ENCODE measurements at regions not wholly inside any gene's neighbourhood (a gene's known extent, or its start where the extent isn't known, plus 50 kb on each side); places are given as distances from the start of the nearest gene placed in this dataset.

DNA sequence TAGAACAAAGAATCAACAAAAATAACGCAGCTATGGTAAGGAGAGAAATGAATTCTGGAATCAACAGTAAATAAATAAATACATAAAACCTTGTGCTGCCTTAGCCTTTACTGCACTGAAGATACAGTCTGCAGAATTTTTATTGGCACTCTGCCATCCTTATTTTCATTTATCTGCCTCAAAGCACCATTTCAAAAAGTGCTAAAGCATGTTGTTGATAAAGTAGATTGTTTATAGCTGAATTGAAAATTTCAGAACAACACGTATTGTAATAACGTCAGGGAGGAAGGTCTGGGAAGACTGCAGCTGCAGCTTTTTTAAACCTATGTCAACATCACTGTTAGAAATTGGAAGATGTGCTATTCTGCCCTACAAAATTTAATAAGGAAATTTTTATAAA lies 787.2 kb downstream of the PLCL1 start:
- Mint-ChIP-seq H3K27ac (no peak overlapping the region), H3K4me3 (no peak overlapping the region), H3K4me1 (peaks cover 8% of the 10 kb centered on the region), H3K36me3 (no peaks in the 10 kb centered on the region), H3K27me3 (ENCODE audit: low read depth) (no peaks in the 10 kb centered on the region), H3K9me3 (no peaks in the 10 kb centered on the region)
- POLR2A ChIA-PET: no interaction called here
- no peak for TF ChIP-seq ZNF396 (CRISPR knock-in tag; IDR thresholded peaks at IDR 0.05; ENCODE audit: borderline replicate concordance)
- ATAC-seq (no peak), DNase-seq (ENCODE audit: low spot score) (no peak)
- CTCF ChIA-PET: interaction anchor here (1.3 kb wide), 1 partner anchor 217 kb away, joined by 4 read pairs; no protein-coding TSS in a partner anchor

- H3K27ac Mint-ChIP-seq: no peak overlapping the region
- no peaks in the 10 kb centered on the region for H3K36me3 Mint-ChIP-seq
- H3K9me3 Mint-ChIP-seq: no peaks in the 10 kb centered on the region
- DNase-seq (ENCODE audit: low spot score) (no peak), ATAC-seq (no peak)
- H3K4me3 Mint-ChIP-seq: no peak overlapping the region
- ChIA-PET CTCF (interaction anchor here (1.3 kb wide), 1 partner anchor 213 kb away, joined by 3 read pairs; no protein-coding TSS in a partner anchor), POLR2A (no interaction called here)
- no peaks in the 10 kb centered on the region for H3K27me3 Mint-ChIP-seq (ENCODE audit: low read depth)
- peaks cover 4% of the 10 kb centered on the region; the same call in 1 of the 2 replicates for H3K4me1 Mint-ChIP-seq
- TF ChIP-seq NFATC4 (CRISPR knock-in tag; IDR thresholded peaks at IDR 0.05) (no peak), GABPB1 (CRISPR knock-in tag; IDR thresholded peaks at IDR 0.05) (no peak), FOXP1 (CRISPR knock-in tag; IDR thresholded peaks at IDR 0.05; ENCODE audit: borderline replicate concordance) (no peak), SMAD3 (CRISPR knock-in tag; IDR thresholded peaks at IDR 0.05; ENCODE audit: borderline replicate concordance) (no peak), CREM (CRISPR knock-in tag; IDR thresholded peaks at IDR 0.05) (no peak), ZNF121 (CRISPR knock-in tag; IDR thresholded peaks at IDR 0.05) (no peak), KAT7 (CRISPR knock-in tag; IDR thresholded peaks at IDR 0.05; ENCODE audit: borderline replicate concordance) (no peak), ZNF232 (CRISPR knock-in tag; IDR thresholded peaks at IDR 0.05) (no peak), ZNF317 (CRISPR knock-in tag; IDR thresholded peaks at IDR 0.05; ENCODE audit: borderline replicate concordance, low read depth) (no peak), OVOL2 (CRISPR knock-in tag; IDR thresholded peaks at IDR 0.05; ENCODE audit: borderline replicate concordance) (no peak), AFF4 (CRISPR knock-in tag; IDR thresholded peaks at IDR 0.05; ENCODE audit: borderline replicate concordance) (no peak), FOXJ3 (CRISPR knock-in tag; IDR thresholded peaks at IDR 0.05; ENCODE audit: borderline replicate concordance) (no peak), TEAD1 (CRISPR knock-in tag; IDR thresholded peaks at IDR 0.05) (no peak), EMX1 (CRISPR knock-in tag; IDR thresholded peaks at IDR 0.05) (no peak), JAZF1 (CRISPR knock-in tag; IDR thresholded peaks at IDR 0.05) (no peak), E2F4 (CRISPR knock-in tag; IDR thresholded peaks at IDR 0.05; ENCODE audit: borderline replicate concordance, low read depth) (no peak), FOXP4 (CRISPR knock-in tag; IDR thresholded peaks at IDR 0.05) (no peak), TEAD4 (CRISPR knock-in tag; IDR thresholded peaks at IDR 0.05) (no peak)
- TF ChIP-seq, protein P1, sequence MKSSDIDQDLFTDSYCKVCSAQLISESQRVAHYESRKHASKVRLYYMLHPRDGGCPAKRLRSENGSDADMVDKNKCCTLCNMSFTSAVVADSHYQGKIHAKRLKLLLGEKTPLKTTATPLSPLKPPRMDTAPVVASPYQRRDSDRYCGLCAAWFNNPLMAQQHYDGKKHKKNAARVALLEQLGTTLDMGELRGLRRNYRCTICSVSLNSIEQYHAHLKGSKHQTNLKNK (CRISPR knock-in tag; IDR thresholded peaks at IDR 0.05): no peak
Measured at GRCh38 chr2:198587741-198588140, 783.3 kb downstream of the PLCL1 start.

Data from WTC11 (cell line).